ENCODE measurements at regions not wholly inside any gene's neighbourhood (a gene's known extent, or its start where the extent isn't known, plus 50 kb on each side); places are given as distances from the start of the nearest gene placed in this dataset.
"Not testable (repeated sequence)": the region's sequence is repeated elsewhere in the genome, so short reads cannot be mapped to it uniquely, and the experiment has no call there.

GRCh38 chr12:46537387-46537955 is 164.9 kb upstream of the SLC38A2 start:
- H3K4me3 Mint-ChIP-seq (ENCODE audit: unreplicated experiment), result no peak overlapping the region
- POLR2A ChIA-PET, result no interaction called here

GRCh38 chr12:46536316-46536715 is 163.7 kb upstream of the SLC38A2 start:
- CTCF ChIA-PET; H3K36me3 Mint-ChIP-seq (ENCODE audit: insufficient read depth, unreplicated experiment); POLR2A ChIA-PET; H3K36me3 ChIP-seq (ENCODE audit: control insufficient read depth, insufficient read depth, low read length); H3K9me3 Mint-ChIP-seq (ENCODE audit: unreplicated experiment); intact Hi-C loops (cut with micrococcal nuclease; ENCODE audit: unreplicated experiment); BruUV-seq (replicated peaks); H3K4me3 ChIP-seq (ENCODE audit: low read depth, low read length); H3K27me3 ChIP-seq (replicated peaks; ENCODE audit: control insufficient read depth, insufficient read depth, low read length); H3K9me3 ChIP-seq; DNase-seq; H3K27me3 Mint-ChIP-seq (ENCODE audit: insufficient read depth, unreplicated experiment); H3K4me3 Mint-ChIP-seq (ENCODE audit: unreplicated experiment): not testable (repeated sequence)
- Mint-ChIP-seq H3K27ac (ENCODE audit: unreplicated experiment) (peak overlapping the region; percentile 65), H3K4me1 (ENCODE audit: low read depth, unreplicated experiment) (peaks cover 12% of the 10 kb centered on the region)
- peaks cover 19% of the 10 kb centered on the region for H3K4me1 ChIP-seq

More at GRCh38 chr12:46537387-46537955, 164.9 kb upstream of the SLC38A2 start:
- Mint-ChIP-seq H3K27me3 (ENCODE audit: insufficient read depth, unreplicated experiment) (no peaks in the 10 kb centered on the region), H3K9me3 (ENCODE audit: unreplicated experiment) (peaks cover 1% of the 10 kb centered on the region), H3K36me3 (ENCODE audit: insufficient read depth, unreplicated experiment) (no peaks in the 10 kb centered on the region), H3K27ac (ENCODE audit: unreplicated experiment) (no peak overlapping the region), H3K4me1 (ENCODE audit: low read depth, unreplicated experiment) (peaks cover 12% of the 10 kb centered on the region)
- peaks cover 19% of the 10 kb centered on the region for H3K4me1 ChIP-seq
- H3K9me3 ChIP-seq, result peaks cover 5% of the 10 kb centered on the region; the same call in 1 of the 2 replicates
- intact Hi-C loops (cut with micrococcal nuclease; ENCODE audit: unreplicated experiment), result no loop called here
- no peak overlapping the region for H3K4me3 ChIP-seq (ENCODE audit: low read depth, low read length)
- no peaks in the 10 kb centered on the region for H3K36me3 ChIP-seq (ENCODE audit: control insufficient read depth, insufficient read depth, low read length)
- no TSS peak for BruUV-seq (replicated peaks)
- DNase-seq, result no peak
- CTCF ChIA-PET, result no interaction called here
- TF ChIP-seq CTCF (IDR thresholded peaks at IDR 0.05; ENCODE audit: insufficient read depth in 1 of 2, low read depth in 1 of 2, low read length in 1 of 2, severe bottlenecking in 1 of 2, unreplicated experiment in 1 of 2), result no peak
- no peaks in the 10 kb centered on the region for H3K27me3 ChIP-seq (replicated peaks; ENCODE audit: control insufficient read depth, insufficient read depth, low read length)

- no peak overlapping the region for H3K4me3 ChIP-seq (ENCODE audit: low read depth, low read length)
- no peaks in the 10 kb centered on the region for H3K36me3 ChIP-seq (ENCODE audit: control insufficient read depth, insufficient read depth, low read length)
- Mint-ChIP-seq H3K27me3 (ENCODE audit: insufficient read depth, unreplicated experiment) (no peaks in the 10 kb centered on the region), H3K9me3 (ENCODE audit: unreplicated experiment) (no peaks in the 10 kb centered on the region), H3K27ac (ENCODE audit: unreplicated experiment) (peak overlapping the region; percentile 65), H3K4me3 (ENCODE audit: unreplicated experiment) (no peak overlapping the region), H3K36me3 (ENCODE audit: insufficient read depth, unreplicated experiment) (no peaks in the 10 kb centered on the region), H3K4me1 (ENCODE audit: low read depth, unreplicated experiment) (peaks cover 12% of the 10 kb centered on the region)
- peak in 1 of 2 experiments; percentile 39 for DNase-seq
- H3K9me3 ChIP-seq, result peaks cover 6% of the 10 kb centered on the region; the same call in 1 of the 2 replicates
- TF ChIP-seq CTCF (IDR thresholded peaks at IDR 0.05; ENCODE audit: insufficient read depth in 1 of 2, low read depth in 1 of 2, low read length in 1 of 2, severe bottlenecking in 1 of 2, unreplicated experiment in 1 of 2), result no peak
- intact Hi-C loops (cut with micrococcal nuclease; ENCODE audit: unreplicated experiment), result no loop called here
- no peaks in the 10 kb centered on the region for H3K27me3 ChIP-seq (replicated peaks; ENCODE audit: control insufficient read depth, insufficient read depth, low read length)
- no TSS peak for BruUV-seq (replicated peaks)
- POLR2A ChIA-PET, result no interaction called here
- CTCF ChIA-PET, result no interaction called here
- H3K4me1 ChIP-seq, result peaks cover 19% of the 10 kb centered on the region
Observed at GRCh38 chr12:46535907-46536306, 163.3 kb upstream of the SLC38A2 start.

- H3K27ac Mint-ChIP-seq (ENCODE audit: unreplicated experiment), result peak overlapping the region; percentile 65
- DNase-seq, result no peak
- intact Hi-C loops (cut with micrococcal nuclease; ENCODE audit: unreplicated experiment), result no loop called here
- TF ChIP-seq CTCF (IDR thresholded peaks at IDR 0.05; ENCODE audit: insufficient read depth in 1 of 2, low read depth in 1 of 2, low read length in 1 of 2, severe bottlenecking in 1 of 2, unreplicated experiment in 1 of 2), result no peak
- Histone ChIP-seq H3K27me3 (replicated peaks; ENCODE audit: control insufficient read depth, insufficient read depth, low read length) (no peaks in the 10 kb centered on the region), H3K4me3 (ENCODE audit: low read depth, low read length) (no peak overlapping the region), H3K4me1 (peaks cover 19% of the 10 kb centered on the region), H3K9me3 (peaks cover 6% of the 10 kb centered on the region; the same call in 1 of the 2 replicates), H3K36me3 (ENCODE audit: control insufficient read depth, insufficient read depth, low read length) (no peaks in the 10 kb centered on the region)
- H3K36me3 Mint-ChIP-seq (ENCODE audit: insufficient read depth, unreplicated experiment), result no peaks in the 10 kb centered on the region
- BruUV-seq (replicated peaks), result no TSS peak
- no peaks in the 10 kb centered on the region for H3K27me3 Mint-ChIP-seq (ENCODE audit: insufficient read depth, unreplicated experiment)
- H3K4me3 Mint-ChIP-seq (ENCODE audit: unreplicated experiment), result no peak overlapping the region
- H3K4me1 Mint-ChIP-seq (ENCODE audit: low read depth, unreplicated experiment), result peaks cover 12% of the 10 kb centered on the region
- ChIA-PET POLR2A (no interaction called here), CTCF (no interaction called here)
- H3K9me3 Mint-ChIP-seq (ENCODE audit: unreplicated experiment), result no peaks in the 10 kb centered on the region
Observed at GRCh38 chr12:46535376-46535775, 162.8 kb upstream of the SLC38A2 start.
